ENCODE measurements at regions not wholly inside any gene's neighbourhood (a gene's known extent, or its start where the extent isn't known, plus 50 kb on each side); places are given as distances from the start of the nearest gene placed in this dataset.

DNA sequence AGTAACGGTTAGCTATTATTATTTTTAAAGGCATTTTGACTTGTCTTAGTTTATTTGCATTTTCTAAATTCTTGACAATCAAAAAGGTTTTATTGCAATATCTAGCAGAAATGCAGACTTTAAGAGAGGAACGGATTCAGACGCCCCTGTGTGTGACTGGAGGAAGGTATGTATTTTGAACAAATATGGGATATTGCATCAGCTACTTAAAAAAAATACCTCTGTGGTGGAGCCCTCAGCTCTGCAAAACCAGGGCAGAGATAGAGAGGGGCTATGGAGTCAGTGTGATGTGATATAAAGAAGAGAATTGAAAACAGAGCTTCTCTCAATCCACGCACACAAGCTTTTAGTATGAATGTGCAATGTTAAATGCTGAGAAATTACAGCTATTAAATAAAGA is 142.4 kb downstream of the ICE1 start:
- Histone ChIP-seq H3K27ac (ENCODE audit: control insufficient read depth, insufficient read depth, low read length) (no peak overlapping the region), H3K4me3 (ENCODE audit: control insufficient read depth in 2 of 3, extremely low read depth in 1 of 3, insufficient read depth in 2 of 3, low read depth in 1 of 3, low read length in 3 of 3) (no peak overlapping the region), H3K9ac (ENCODE audit: control insufficient read depth, extremely low read depth, insufficient read depth, low read length) (no peak overlapping the region), H3K27me3 (ENCODE audit: control insufficient read depth, extremely low read depth, insufficient read depth, low read length) (no peaks in the 10 kb centered on the region), H4K20me1 (ENCODE audit: control insufficient read depth, extremely low read depth, insufficient read depth, low read length) (no peaks in the 10 kb centered on the region), H3K4me1 (ENCODE audit: control insufficient read depth, extremely low read depth, insufficient read depth, low read length) (no peaks in the 10 kb centered on the region), H3K4me2 (ENCODE audit: control insufficient read depth, extremely low read depth, insufficient read depth, low read depth, low read length) (no peak overlapping the region), H3K36me3 (ENCODE audit: control insufficient read depth in 2 of 2, extremely low read depth in 1 of 2, insufficient read depth in 2 of 2, low read length in 2 of 2) (no peaks in the 10 kb centered on the region), H3K9me1 (ENCODE audit: control insufficient read depth, extremely low read depth, insufficient read depth, low read length) (no peaks in the 10 kb centered on the region), H3K79me2 (ENCODE audit: control insufficient read depth, insufficient read depth, low read length) (no peaks in the 10 kb centered on the region), H2AFZ (ENCODE audit: control insufficient read depth, low read length) (no peak overlapping the region), H3K9me3 (ENCODE audit: control insufficient read depth, low read depth, low read length) (no peaks in the 10 kb centered on the region)
- TF ChIP-seq, protein P1, sequence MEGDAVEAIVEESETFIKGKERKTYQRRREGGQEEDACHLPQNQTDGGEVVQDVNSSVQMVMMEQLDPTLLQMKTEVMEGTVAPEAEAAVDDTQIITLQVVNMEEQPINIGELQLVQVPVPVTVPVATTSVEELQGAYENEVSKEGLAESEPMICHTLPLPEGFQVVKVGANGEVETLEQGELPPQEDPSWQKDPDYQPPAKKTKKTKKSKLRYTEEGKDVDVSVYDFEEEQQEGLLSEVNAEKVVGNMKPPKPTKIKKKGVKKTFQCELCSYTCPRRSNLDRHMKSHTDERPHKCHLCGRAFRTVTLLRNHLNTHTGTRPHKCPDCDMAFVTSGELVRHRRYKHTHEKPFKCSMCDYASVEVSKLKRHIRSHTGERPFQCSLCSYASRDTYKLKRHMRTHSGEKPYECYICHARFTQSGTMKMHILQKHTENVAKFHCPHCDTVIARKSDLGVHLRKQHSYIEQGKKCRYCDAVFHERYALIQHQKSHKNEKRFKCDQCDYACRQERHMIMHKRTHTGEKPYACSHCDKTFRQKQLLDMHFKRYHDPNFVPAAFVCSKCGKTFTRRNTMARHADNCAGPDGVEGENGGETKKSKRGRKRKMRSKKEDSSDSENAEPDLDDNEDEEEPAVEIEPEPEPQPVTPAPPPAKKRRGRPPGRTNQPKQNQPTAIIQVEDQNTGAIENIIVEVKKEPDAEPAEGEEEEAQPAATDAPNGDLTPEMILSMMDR (optimal IDR thresholded peaks at IDR 0.05 in 1 of 3, IDR thresholded peaks at IDR 0.05 in 1 of 3, conservative IDR thresholded peaks at IDR 0.05 in 1 of 3; ENCODE audit: extremely low read depth in 1 of 3, insufficient read depth in 2 of 3, low read length in 3 of 3), result no peak
- TF ChIP-seq EZH2 (IDR thresholded peaks at IDR 0.05; ENCODE audit: low read length), result no peak
- no peak for FAIRE-seq
- DNase-seq (ENCODE audit: low read depth, low spot score), result no peak
- dilution Hi-C loops (cut with MboI; ENCODE audit: extremely low pct_ligation_motif_present, low sequenced_read_pairs), result no loop called here

DNA sequence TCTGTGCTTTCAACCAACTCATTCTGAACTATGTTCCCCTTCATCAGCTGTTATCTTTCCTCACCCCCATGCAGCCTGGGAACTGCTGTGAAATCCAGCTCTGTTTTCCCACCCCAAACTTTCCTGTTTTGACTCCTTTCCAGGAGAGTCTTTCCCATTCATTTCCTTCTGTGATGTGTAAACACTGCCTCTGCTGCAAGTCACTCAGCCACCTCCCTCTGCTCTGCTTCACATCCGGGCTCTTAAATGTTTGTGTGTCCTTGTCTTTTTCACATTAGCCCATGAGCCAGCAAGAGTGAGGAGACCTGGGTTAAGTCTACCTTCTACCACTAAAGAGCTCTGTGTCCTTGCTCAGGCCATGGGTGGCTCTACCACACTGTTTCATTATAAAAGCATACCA is 137.5 kb downstream of the ICE1 start:
- FAIRE-seq (no peak), DNase-seq (ENCODE audit: low read depth, low spot score) (no peak)
- dilution Hi-C loops (cut with MboI; ENCODE audit: extremely low pct_ligation_motif_present, low sequenced_read_pairs), result no loop called here
- Histone ChIP-seq H3K9me1 (ENCODE audit: control insufficient read depth, extremely low read depth, insufficient read depth, low read length) (no peaks in the 10 kb centered on the region), H3K4me2 (ENCODE audit: control insufficient read depth, extremely low read depth, insufficient read depth, low read depth, low read length) (no peak overlapping the region), H2AFZ (ENCODE audit: control insufficient read depth, low read length) (no peak overlapping the region), H4K20me1 (ENCODE audit: control insufficient read depth, extremely low read depth, insufficient read depth, low read length) (no peaks in the 10 kb centered on the region), H3K9ac (ENCODE audit: control insufficient read depth, extremely low read depth, insufficient read depth, low read length) (no peak overlapping the region), H3K4me3 (ENCODE audit: control insufficient read depth in 2 of 3, extremely low read depth in 1 of 3, insufficient read depth in 2 of 3, low read depth in 1 of 3, low read length in 3 of 3) (no peak overlapping the region), H3K79me2 (ENCODE audit: control insufficient read depth, insufficient read depth, low read length) (no peaks in the 10 kb centered on the region), H3K36me3 (ENCODE audit: control insufficient read depth in 2 of 2, extremely low read depth in 1 of 2, insufficient read depth in 2 of 2, low read length in 2 of 2) (no peaks in the 10 kb centered on the region), H3K4me1 (ENCODE audit: control insufficient read depth, extremely low read depth, insufficient read depth, low read length) (no peaks in the 10 kb centered on the region), H3K27ac (ENCODE audit: control insufficient read depth, insufficient read depth, low read length) (no peak overlapping the region), H3K9me3 (ENCODE audit: control insufficient read depth, low read depth, low read length) (peaks cover 2% of the 10 kb centered on the region), H3K27me3 (ENCODE audit: control insufficient read depth, extremely low read depth, insufficient read depth, low read length) (no peaks in the 10 kb centered on the region)
- TF ChIP-seq, protein P1 (optimal IDR thresholded peaks at IDR 0.05 in 1 of 3, IDR thresholded peaks at IDR 0.05 in 1 of 3, conservative IDR thresholded peaks at IDR 0.05 in 1 of 3; ENCODE audit: extremely low read depth in 1 of 3, insufficient read depth in 2 of 3, low read length in 3 of 3), result no peak
- no peak for TF ChIP-seq EZH2 (IDR thresholded peaks at IDR 0.05; ENCODE audit: low read length)

All from keratinocyte (primary cell).